B cell (primary cell): ENCODE measurements at regions not wholly inside any gene's neighbourhood (a gene's known extent, or its start where the extent isn't known, plus 50 kb on each side); places are given as distances from the start of the nearest gene placed in this dataset.

Experiments
- ATAC-seq: fragments of 200-7000 bp; cut with Tn5 transposase; one replicate; pipeline ENCODE4 v1.10.0; 2021; ENCODE audit warnings: low read depth, mild to moderate bottlenecking, moderate number of reproducible peaks, moderate library complexity
- CTCF ChIA-PET: fragments of 350-600 bp; sonication (Branson Sonifier 250); formaldehyde crosslinking; loops from one replicate; lab custom pipeline; 2021; ENCODE audit warnings: antibody characterized with exemption, inconsistent platforms; lab: Charles Lee
- POLR2A ChIA-PET: fragments of 350-600 bp; sonication (Branson Sonifier 250); formaldehyde crosslinking; loops from one replicate; lab custom pipeline; 2021; ENCODE audit warnings: antibody characterized with exemption; lab: Charles Lee
- DNase-seq: peaks from one replicate; pipeline ENCODE4 v3.0.0; 2013
- H2AFZ ChIP-seq: 2 replicates; pipeline ENCODE4 v1.6.1; 2012; ENCODE audit warnings: mild to moderate bottlenecking, low read depth, low read length; ENCODE audit not compliant: insufficient read depth, poor library complexity, severe bottlenecking
- H3K27ac ChIP-seq, 2 donors: 1 replicate in 1 of 2; 2 replicates in 1 of 2; pipeline ENCODE4 v1.5.1; 2012 to 2013; ENCODE audit warnings: low read length in 2 of 2, mild to moderate bottlenecking in 2 of 2, moderate library complexity in 1 of 2
- H3K27me3 ChIP-seq, 4 experiments: fragments of 200-600 bp in 1 of 4; sonication (generic) in 1 of 4; replicated peaks in 1 of 4; 1 replicate in 2 of 4; 2 replicates in 2 of 4; pipeline versions ENCODE4 v1.6.1 to v1.7.0; 2013 to 2016; ENCODE audit warnings: low read length in 3 of 4, mild to moderate bottlenecking in 2 of 4, mixed read lengths in 1 of 4, moderate library complexity in 1 of 4; ENCODE audit not compliant: insufficient read depth in 4 of 4, control insufficient read depth in 3 of 4; ENCODE audit errors: control extremely low read depth in 1 of 4
- H3K36me3 ChIP-seq, 2 experiments: replicated peaks in 1 of 2; 1 replicate in 1 of 2; 2 replicates in 1 of 2; pipeline versions ENCODE4 v1.6.1 to v1.7.1; 2013; ENCODE audit warnings: low read length in 1 of 2; ENCODE audit not compliant: insufficient read depth in 2 of 2, control insufficient read depth in 1 of 2; ENCODE audit errors: control extremely low read depth in 1 of 2, extremely low read depth in 1 of 2
- H3K4me1 ChIP-seq, 2 donors: fragments of 200-600 bp in 1 of 2; sonication (generic) in 1 of 2; 1 replicate in 1 of 2; 2 replicates in 1 of 2; pipeline versions ENCODE4 v1.5.1 to v1.6.1; 2013 to 2017; ENCODE audit warnings: low read length in 2 of 2; ENCODE audit not compliant: control insufficient read depth in 2 of 2, insufficient read depth in 2 of 2
- H3K4me2 ChIP-seq: replicated peaks from 2 replicates; pipeline ENCODE3; 2012; ENCODE audit warnings: mild to moderate bottlenecking, low read depth, low read length; ENCODE audit not compliant: poor library complexity, severe bottlenecking
- H3K4me3 ChIP-seq, 5 experiments: fragments of 200-600 bp in 1 of 5; sonication (generic) in 1 of 5; 1 replicate in 3 of 5; 2 replicates in 2 of 5; pipeline versions ENCODE4 v1.5.1 to v1.7.0; 2011 to 2016; ENCODE audit warnings: low read length in 4 of 5, mild to moderate bottlenecking in 4 of 5, low read depth in 2 of 5, control low read depth in 1 of 5, moderate library complexity in 1 of 5; ENCODE audit not compliant: insufficient read depth in 1 of 5; ENCODE audit errors: control extremely low read depth in 1 of 5, extremely low read depth in 1 of 5
- H3K79me2 ChIP-seq: fragments of 200-600 bp; sonication (generic); one replicate; pipeline ENCODE4 v1.6.0; 2016; ENCODE audit warnings: low read length; ENCODE audit not compliant: control insufficient read depth, insufficient read depth
- H3K9ac ChIP-seq: fragments of 200-600 bp; sonication (generic); 2 replicates; pipeline ENCODE4 v1.6.1; 2017; ENCODE audit warnings: mild to moderate bottlenecking, low read length, moderate library complexity
- H3K9me3 ChIP-seq, 3 donors: one replicate each; pipeline versions ENCODE4 v1.6.1 to v1.7.1; 2013; ENCODE audit warnings: low read length in 2 of 3; ENCODE audit not compliant: control insufficient read depth in 2 of 3, insufficient read depth in 1 of 3; ENCODE audit errors: control extremely low read depth in 1 of 3
- H4K20me1 ChIP-seq: 2 replicates; pipeline ENCODE4 v1.6.0; 2012; ENCODE audit warnings: mild to moderate bottlenecking, low read length; ENCODE audit not compliant: insufficient read depth, control insufficient read depth, poor library complexity, severe bottlenecking
- H3K27ac Mint-ChIP-seq: one replicate; pipeline ENCODE4 v1.8.0; 2021; ENCODE audit warnings: mixed read lengths
- H3K27me3 Mint-ChIP-seq: one replicate; pipeline ENCODE4 v1.8.0; 2021; ENCODE audit warnings: mixed read lengths
- H3K4me1 Mint-ChIP-seq: one replicate; pipeline ENCODE4 v1.8.0; 2021; ENCODE audit warnings: mixed read lengths
- H3K4me3 Mint-ChIP-seq: one replicate; pipeline ENCODE4 v1.8.0; 2021; ENCODE audit warnings: mixed read lengths
- H3K9me3 Mint-ChIP-seq: one replicate; pipeline ENCODE4 v1.8.0; 2022; ENCODE audit warnings: mixed read lengths; ENCODE audit not compliant: insufficient read depth
- CTCF ChIP-seq: fragments of 200-600 bp; IDR thresholded peaks from one replicate; pipeline ENCODE4 v1.8.0; 2022; ENCODE audit warnings: antibody characterized with exemption, mild to moderate bottlenecking
- EZH2 ChIP-seq: IDR thresholded peaks from 2 replicates; pipeline ENCODE4 v1.6.1; 2012; ENCODE audit warnings: borderline replicate concordance, low read depth, mild to moderate bottlenecking, moderate library complexity, low read length; ENCODE audit not compliant: insufficient read depth, poor library complexity, severe bottlenecking
- WGBS: methylation state at CpG from one replicate; pipeline ENCODE4 v1.1.5; 2013; ENCODE audit warnings: missing lambda C conversion rate; ENCODE audit not compliant: insufficient coverage; 5-methylcytosine and 5-hydroxymethylcytosine counted together
- intact Hi-C: fragments of 100-400 bp; cut with micrococcal nuclease; formaldehyde crosslinking; loops from one replicate; pipeline ENCODE4 v1.10.0; 2022

GRCh38 chr6:114449659-114450058 is 106.8 kb upstream of the HS3ST5 start:
- ATAC-seq (no peak), DNase-seq (no peak)
- H4K20me1 ChIP-seq, result no peaks in the 10 kb centered on the region
- H3K4me3 Mint-ChIP-seq, result no peak overlapping the region
- H3K27ac Mint-ChIP-seq, result no peak overlapping the region
- peaks cover 0 to 3% (median 0%) of the 10 kb centered on the region in 3 donors for H3K9me3 ChIP-seq
- no peaks in the 10 kb centered on the region for H3K36me3 ChIP-seq
- intact Hi-C loops, result no loop called here
- H3K4me1 Mint-ChIP-seq, result no peaks in the 10 kb centered on the region
- H3K9ac ChIP-seq, result no peak overlapping the region
- H2AFZ ChIP-seq, result no peak overlapping the region
- no peaks in the 10 kb centered on the region for H3K27me3 Mint-ChIP-seq
- H3K79me2 ChIP-seq, result no peaks in the 10 kb centered on the region
- H3K27me3 ChIP-seq, result no peaks in the 10 kb centered on the region
- H3K4me1 ChIP-seq, result no peaks in the 10 kb centered on the region
- POLR2A ChIA-PET, result no interaction called here
- no peaks in the 10 kb centered on the region for H3K9me3 Mint-ChIP-seq
- no peak overlapping the region for H3K27ac ChIP-seq
- CTCF ChIA-PET, result no interaction called here
- H3K4me2 ChIP-seq, result no peak overlapping the region
- TF ChIP-seq EZH2 (no peak), CTCF (no peak)
- no peak overlapping the region for H3K4me3 ChIP-seq

- WGBS, result no CpG with 5 or more reads among the region's 2 CpGs
- DNase-seq, result no peak
- ChIA-PET CTCF (no interaction called here), POLR2A (no interaction called here)
- Histone ChIP-seq H3K36me3 (no peaks in the 10 kb centered on the region), H3K27ac (no peak overlapping the region), H3K4me2 (no peak overlapping the region), H3K4me3 (no peak overlapping the region), H3K27me3 (no peaks in the 10 kb centered on the region), H2AFZ (no peak overlapping the region), H3K79me2 (no peaks in the 10 kb centered on the region), H3K4me1 (no peaks in the 10 kb centered on the region), H4K20me1 (no peaks in the 10 kb centered on the region), H3K9me3 (peaks cover 0 to 3% (median 0%) of the 10 kb centered on the region in 3 donors), H3K9ac (no peak overlapping the region)
- H3K4me3 Mint-ChIP-seq, result no peak overlapping the region
- intact Hi-C loops, result no loop called here
- no peaks in the 10 kb centered on the region for H3K4me1 Mint-ChIP-seq
- H3K27me3 Mint-ChIP-seq, result no peaks in the 10 kb centered on the region
- no peaks in the 10 kb centered on the region for H3K9me3 Mint-ChIP-seq
- H3K27ac Mint-ChIP-seq, result no peak overlapping the region
- TF ChIP-seq EZH2, result no peak
- TF ChIP-seq CTCF, result no peak
- no peak for ATAC-seq
Observed at GRCh38 chr6:114446342-114446741, 103.5 kb upstream of the HS3ST5 start.
